ENCODE measurements at regions not wholly inside any gene's neighbourhood (a gene's known extent, or its start where the extent isn't known, plus 50 kb on each side); places are given as distances from the start of the nearest gene placed in this dataset.

DNA sequence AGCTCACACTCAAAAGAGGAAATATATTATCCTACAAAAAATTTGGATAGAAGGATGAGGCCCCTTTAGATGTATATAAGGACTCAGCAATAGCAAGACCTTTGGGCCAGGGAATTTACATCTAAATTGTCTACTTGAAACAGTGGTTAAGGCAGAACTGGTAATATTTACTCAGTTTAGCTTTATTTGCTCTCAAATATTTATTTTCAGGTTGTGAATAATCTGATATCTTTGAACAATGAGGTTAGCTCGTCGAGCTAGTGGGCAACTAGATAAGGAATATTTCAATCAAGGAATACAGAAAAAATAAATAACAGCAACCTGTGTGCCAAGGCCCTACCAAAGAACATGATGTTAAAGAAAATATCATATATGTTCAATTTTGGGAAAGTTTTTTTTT, 966.3 kb downstream of the DTWD2 start:
- H3K9me2 ChIP-seq (ENCODE audit: insufficient read depth, low read length), result no peaks in the 10 kb centered on the region
- no peak overlapping the region for H2AFZ ChIP-seq (ENCODE audit: low read depth, low read length)
- H3K9ac ChIP-seq (ENCODE audit: low read length), result no peak overlapping the region
- TF ChIP-seq POLR2AphosphoS5 (IDR thresholded peaks at IDR 0.05), result no peak
- TF ChIP-seq MXI1 (conservative IDR thresholded peaks at IDR 0.05; ENCODE audit: poor library complexity, severe bottlenecking), result no peak
- TF ChIP-seq, protein P1, sequence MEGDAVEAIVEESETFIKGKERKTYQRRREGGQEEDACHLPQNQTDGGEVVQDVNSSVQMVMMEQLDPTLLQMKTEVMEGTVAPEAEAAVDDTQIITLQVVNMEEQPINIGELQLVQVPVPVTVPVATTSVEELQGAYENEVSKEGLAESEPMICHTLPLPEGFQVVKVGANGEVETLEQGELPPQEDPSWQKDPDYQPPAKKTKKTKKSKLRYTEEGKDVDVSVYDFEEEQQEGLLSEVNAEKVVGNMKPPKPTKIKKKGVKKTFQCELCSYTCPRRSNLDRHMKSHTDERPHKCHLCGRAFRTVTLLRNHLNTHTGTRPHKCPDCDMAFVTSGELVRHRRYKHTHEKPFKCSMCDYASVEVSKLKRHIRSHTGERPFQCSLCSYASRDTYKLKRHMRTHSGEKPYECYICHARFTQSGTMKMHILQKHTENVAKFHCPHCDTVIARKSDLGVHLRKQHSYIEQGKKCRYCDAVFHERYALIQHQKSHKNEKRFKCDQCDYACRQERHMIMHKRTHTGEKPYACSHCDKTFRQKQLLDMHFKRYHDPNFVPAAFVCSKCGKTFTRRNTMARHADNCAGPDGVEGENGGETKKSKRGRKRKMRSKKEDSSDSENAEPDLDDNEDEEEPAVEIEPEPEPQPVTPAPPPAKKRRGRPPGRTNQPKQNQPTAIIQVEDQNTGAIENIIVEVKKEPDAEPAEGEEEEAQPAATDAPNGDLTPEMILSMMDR (IDR thresholded peaks at IDR 0.05; ENCODE audit: poor library complexity, severe bottlenecking), result no peak
- TF ChIP-seq SMC3 (conservative IDR thresholded peaks at IDR 0.05; ENCODE audit: poor library complexity), result no peak
- no peak for TF ChIP-seq EZH2 (IDR thresholded peaks at IDR 0.05; ENCODE audit: borderline replicate concordance, insufficient read depth, low read length, poor library complexity, severe bottlenecking)
- TF ChIP-seq, protein P2, sequence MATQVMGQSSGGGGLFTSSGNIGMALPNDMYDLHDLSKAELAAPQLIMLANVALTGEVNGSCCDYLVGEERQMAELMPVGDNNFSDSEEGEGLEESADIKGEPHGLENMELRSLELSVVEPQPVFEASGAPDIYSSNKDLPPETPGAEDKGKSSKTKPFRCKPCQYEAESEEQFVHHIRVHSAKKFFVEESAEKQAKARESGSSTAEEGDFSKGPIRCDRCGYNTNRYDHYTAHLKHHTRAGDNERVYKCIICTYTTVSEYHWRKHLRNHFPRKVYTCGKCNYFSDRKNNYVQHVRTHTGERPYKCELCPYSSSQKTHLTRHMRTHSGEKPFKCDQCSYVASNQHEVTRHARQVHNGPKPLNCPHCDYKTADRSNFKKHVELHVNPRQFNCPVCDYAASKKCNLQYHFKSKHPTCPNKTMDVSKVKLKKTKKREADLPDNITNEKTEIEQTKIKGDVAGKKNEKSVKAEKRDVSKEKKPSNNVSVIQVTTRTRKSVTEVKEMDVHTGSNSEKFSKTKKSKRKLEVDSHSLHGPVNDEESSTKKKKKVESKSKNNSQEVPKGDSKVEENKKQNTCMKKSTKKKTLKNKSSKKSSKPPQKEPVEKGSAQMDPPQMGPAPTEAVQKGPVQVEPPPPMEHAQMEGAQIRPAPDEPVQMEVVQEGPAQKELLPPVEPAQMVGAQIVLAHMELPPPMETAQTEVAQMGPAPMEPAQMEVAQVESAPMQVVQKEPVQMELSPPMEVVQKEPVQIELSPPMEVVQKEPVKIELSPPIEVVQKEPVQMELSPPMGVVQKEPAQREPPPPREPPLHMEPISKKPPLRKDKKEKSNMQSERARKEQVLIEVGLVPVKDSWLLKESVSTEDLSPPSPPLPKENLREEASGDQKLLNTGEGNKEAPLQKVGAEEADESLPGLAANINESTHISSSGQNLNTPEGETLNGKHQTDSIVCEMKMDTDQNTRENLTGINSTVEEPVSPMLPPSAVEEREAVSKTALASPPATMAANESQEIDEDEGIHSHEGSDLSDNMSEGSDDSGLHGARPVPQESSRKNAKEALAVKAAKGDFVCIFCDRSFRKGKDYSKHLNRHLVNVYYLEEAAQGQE (IDR thresholded peaks at IDR 0.05; ENCODE audit: borderline replicate concordance), result no peak
- no peak for TF ChIP-seq RAD21 (conservative IDR thresholded peaks at IDR 0.05)
- no peak for TF ChIP-seq TAF1 (IDR thresholded peaks at IDR 0.05; ENCODE audit: low read depth)
- TF ChIP-seq EP300 (conservative IDR thresholded peaks at IDR 0.05; ENCODE audit: poor library complexity, severe bottlenecking), result no peak
- no peaks in the 10 kb centered on the region for H3K9me3 ChIP-seq (ENCODE audit: low read length)
- no peak overlapping the region for H3K27ac ChIP-seq (ENCODE audit: low read length)
- no peaks in the 10 kb centered on the region for H4K20me1 ChIP-seq (ENCODE audit: insufficient read depth)
- no peaks in the 10 kb centered on the region for H3K79me2 ChIP-seq (replicated peaks; ENCODE audit: insufficient read depth, low read length)
- H3K27me3 ChIP-seq (ENCODE audit: insufficient read depth, low read depth, low read length), result no peaks in the 10 kb centered on the region
- H3F3A ChIP-seq (ENCODE audit: insufficient read depth, low read length, poor library complexity, severe bottlenecking), result no peaks in the 10 kb centered on the region
- no peak overlapping the region for H3K4me2 ChIP-seq (ENCODE audit: low read length)
- no peak overlapping the region for H3K4me3 ChIP-seq (ENCODE audit: low read length)
- H3K36me3 ChIP-seq (ENCODE audit: insufficient read depth, low read length), result no peaks in the 10 kb centered on the region

DNA sequence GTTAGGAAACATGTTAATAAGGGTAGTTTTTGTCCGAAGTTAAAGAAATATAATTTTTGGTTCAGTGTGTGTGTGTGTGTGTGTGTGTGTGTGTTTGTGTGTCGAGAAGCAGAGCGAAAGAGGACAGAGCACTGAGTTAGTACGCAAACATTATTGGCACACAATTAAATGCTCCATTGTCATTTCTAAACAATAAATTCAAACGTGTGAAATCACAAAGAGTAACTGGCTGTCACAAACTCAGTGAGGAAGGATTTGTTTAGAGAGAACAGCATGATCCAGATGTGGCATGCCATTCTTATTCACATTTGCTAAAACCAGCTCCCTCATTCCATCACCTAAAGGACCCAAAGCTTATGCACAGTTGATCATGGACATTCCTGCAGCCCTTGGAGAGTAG, 970.8 kb downstream of the DTWD2 start:
- Histone ChIP-seq H3K9me3 (ENCODE audit: low read length) (no peaks in the 10 kb centered on the region), H3K27me3 (ENCODE audit: insufficient read depth, low read depth, low read length) (no peaks in the 10 kb centered on the region), H3K9me2 (ENCODE audit: insufficient read depth, low read length) (no peaks in the 10 kb centered on the region), H3K36me3 (ENCODE audit: insufficient read depth, low read length) (no peaks in the 10 kb centered on the region), H3K4me2 (ENCODE audit: low read length) (no peak overlapping the region), H3F3A (ENCODE audit: insufficient read depth, low read length, poor library complexity, severe bottlenecking) (no peaks in the 10 kb centered on the region), H3K4me3 (ENCODE audit: low read length) (no peak overlapping the region), H3K9ac (ENCODE audit: low read length) (no peak overlapping the region), H3K27ac (ENCODE audit: low read length) (no peak overlapping the region), H3K79me2 (replicated peaks; ENCODE audit: insufficient read depth, low read length) (no peaks in the 10 kb centered on the region), H4K20me1 (ENCODE audit: insufficient read depth) (no peaks in the 10 kb centered on the region), H2AFZ (ENCODE audit: low read depth, low read length) (no peak overlapping the region)
- TF ChIP-seq, protein P1 (IDR thresholded peaks at IDR 0.05; ENCODE audit: poor library complexity, severe bottlenecking), result no peak
- TF ChIP-seq MXI1 (conservative IDR thresholded peaks at IDR 0.05; ENCODE audit: poor library complexity, severe bottlenecking) (no peak), POLR2AphosphoS5 (IDR thresholded peaks at IDR 0.05) (no peak), RAD21 (conservative IDR thresholded peaks at IDR 0.05) (no peak), EZH2 (IDR thresholded peaks at IDR 0.05; ENCODE audit: borderline replicate concordance, insufficient read depth, low read length, poor library complexity, severe bottlenecking) (no peak), EP300 (conservative IDR thresholded peaks at IDR 0.05; ENCODE audit: poor library complexity, severe bottlenecking) (no peak), TAF1 (IDR thresholded peaks at IDR 0.05; ENCODE audit: low read depth) (no peak), SMC3 (conservative IDR thresholded peaks at IDR 0.05; ENCODE audit: poor library complexity) (no peak)
- TF ChIP-seq, protein P2 (IDR thresholded peaks at IDR 0.05; ENCODE audit: borderline replicate concordance), result no peak
